Tibial artery (tissue), 4 donors: ENCODE measurements at regions not wholly inside any gene's neighbourhood (a gene's known extent, or its start where the extent isn't known, plus 50 kb on each side); places are given as distances from the start of the nearest gene placed in this dataset.

Experiments
- DNase-seq, 2 donors: peaks; one replicate each; pipeline ENCODE4 v3.0.0-alpha.2; 2019
- H3K27ac ChIP-seq, 2 donors: fragments of 200-600 bp; sonication (generic) in 1 of 2; 1 replicate in 1 of 2; 2 replicates in 1 of 2; pipeline ENCODE4 v1.5.1; 2018 to 2019; ENCODE audit warnings: mild to moderate bottlenecking in 1 of 2
- H3K27me3 ChIP-seq, 2 donors: fragments of 200-600 bp; sonication (generic) in 1 of 2; one replicate each; pipeline versions ENCODE4 v1.5.1 to v1.6.0; 2016 to 2019
- H3K36me3 ChIP-seq, 3 donors: fragments of 200-600 bp; sonication (generic) in 2 of 3; one replicate each; pipeline ENCODE4 v1.5.1; 2016 to 2019; ENCODE audit warnings: mild to moderate bottlenecking in 2 of 3
- H3K4me1 ChIP-seq, 4 donors: fragments of 200-600 bp; sonication (generic) in 2 of 4; 1 replicate in 3 of 4; 2 replicates in 1 of 4; pipeline ENCODE4 v1.5.1; 2016 to 2019
- H3K4me3 ChIP-seq, 2 donors: fragments of 200-600 bp; sonication (generic) in 1 of 2; 1 replicate in 1 of 2; 2 replicates in 1 of 2; pipeline ENCODE4 v1.5.1; 2018 to 2019; ENCODE audit warnings: mild to moderate bottlenecking in 2 of 2
- H3K9me3 ChIP-seq, 3 donors: fragments of 200-600 bp; sonication (generic) in 1 of 3; one replicate each; pipeline ENCODE4 v1.5.1; 2016 to 2019
- CTCF ChIP-seq, 2 experiments: fragments of 200-600 bp in 1 of 2; fragments of 450-650 bp in 1 of 2; IDR thresholded peaks; one replicate each; pipeline ENCODE4 v1.5.1; 2017 to 2019; ENCODE audit warnings: antibody characterized with exemption in 2 of 2, mild to moderate bottlenecking in 1 of 2, moderate library complexity in 1 of 2
- intact Hi-C: fragments of 100-400 bp; cut with DNase I; formaldehyde crosslinking; loops from one replicate; pipeline ENCODE4 v1.15.0; 2023; ENCODE audit warnings: low total_unique reads

- TF ChIP-seq CTCF (IDR thresholded peaks at IDR 0.05): no peak
- no peak for DNase-seq
- intact Hi-C loops: no loop called here
- Histone ChIP-seq H3K4me1 (no peaks in the 10 kb centered on the region), H3K9me3 (no peaks in the 10 kb centered on the region), H3K4me3 (no peak overlapping the region), H3K36me3 (no peaks in the 10 kb centered on the region), H3K27ac (no peak overlapping the region), H3K27me3 (no peaks in the 10 kb centered on the region)
Observed at GRCh38 chr7:33673029-33673700, 232.2 kb upstream of the BMPER start.

GRCh38 chr7:33674804-33675411 is 230.4 kb upstream of the BMPER start:
- intact Hi-C loops: no loop called here

GRCh38 chr7:33677556-33677955 is 227.8 kb upstream of the BMPER start:
- no peaks in the 10 kb centered on the region for H3K36me3 ChIP-seq
- H3K4me1 ChIP-seq: no peaks in the 10 kb centered on the region
- H3K4me3 ChIP-seq: no peak overlapping the region
- H3K27ac ChIP-seq: no peak overlapping the region
- TF ChIP-seq CTCF (IDR thresholded peaks at IDR 0.05): no peak
- H3K9me3 ChIP-seq: peaks cover 0 to 4% (median 4%) of the 10 kb centered on the region in 3 donors
- intact Hi-C loops: no loop called here
- no peak for DNase-seq
- no peaks in the 10 kb centered on the region for H3K27me3 ChIP-seq

More at GRCh38 chr7:33674804-33675411, 230.4 kb upstream of the BMPER start:
- Histone ChIP-seq H3K4me1 (no peaks in the 10 kb centered on the region), H3K27me3 (no peaks in the 10 kb centered on the region), H3K9me3 (peaks cover 0 to 4% (median 4%) of the 10 kb centered on the region in 3 donors), H3K27ac (no peak overlapping the region), H3K36me3 (no peaks in the 10 kb centered on the region), H3K4me3 (no peak overlapping the region)
- DNase-seq: no peak
- TF ChIP-seq CTCF (IDR thresholded peaks at IDR 0.05): no peak

GRCh38 chr7:33678569-33679335 is 226.6 kb upstream of the BMPER start:
- intact Hi-C loops: no loop called here
- peaks cover 0 to 4% (median 4%) of the 10 kb centered on the region in 3 donors for H3K9me3 ChIP-seq
- no peaks in the 10 kb centered on the region for H3K27me3 ChIP-seq
- TF ChIP-seq CTCF (IDR thresholded peaks at IDR 0.05): no peak
- DNase-seq: no peak
- H3K4me3 ChIP-seq: no peak overlapping the region
- no peak overlapping the region for H3K27ac ChIP-seq
- no peaks in the 10 kb centered on the region for H3K4me1 ChIP-seq
- H3K36me3 ChIP-seq: no peaks in the 10 kb centered on the region

GRCh38 chr7:33680682-33681081 is 224.7 kb upstream of the BMPER start:
- DNase-seq: no peak
- TF ChIP-seq CTCF (IDR thresholded peaks at IDR 0.05): no peak
- no peaks in the 10 kb centered on the region for H3K4me1 ChIP-seq

More at GRCh38 chr7:33680682-33681081, 224.7 kb upstream of the BMPER start:
- no peaks in the 10 kb centered on the region for H3K27me3 ChIP-seq
- H3K27ac ChIP-seq: no peak overlapping the region
- no peaks in the 10 kb centered on the region for H3K36me3 ChIP-seq
- intact Hi-C loops: no loop called here
- H3K9me3 ChIP-seq: peaks cover 0 to 4% (median 4%) of the 10 kb centered on the region in 3 donors
- H3K4me3 ChIP-seq: no peak overlapping the region
